ENCODE measurements at regions not wholly inside any gene's neighbourhood (a gene's known extent, or its start where the extent isn't known, plus 50 kb on each side); places are given as distances from the start of the nearest gene placed in this dataset.

DNA sequence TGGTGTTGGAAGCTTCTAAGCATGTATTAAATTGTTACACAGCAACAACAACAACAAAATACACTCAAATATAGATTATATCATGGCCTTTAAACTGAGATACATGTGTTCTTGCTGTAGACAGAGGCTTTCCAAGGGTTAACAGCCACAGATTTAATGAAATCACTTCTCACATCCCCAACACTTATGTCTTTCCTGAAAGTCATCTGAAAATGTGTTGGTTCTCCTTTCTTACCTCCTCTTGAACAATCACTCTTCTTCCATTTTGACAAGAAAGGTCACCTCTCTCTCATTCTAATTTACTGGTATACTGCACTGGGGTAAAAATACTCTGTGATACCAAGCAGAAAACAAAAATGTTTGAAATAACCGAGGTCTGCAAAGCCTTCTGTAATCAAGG lies 507.3 kb upstream of the KCNMB2 start:
- TF ChIP-seq CREB1 (CRISPR knock-in tag; IDR thresholded peaks at IDR 0.05) (no peak), JUN (CRISPR knock-in tag; IDR thresholded peaks at IDR 0.05) (no peak), ZNF121 (CRISPR knock-in tag; IDR thresholded peaks at IDR 0.05) (no peak), FOXK1 (CRISPR knock-in tag; IDR thresholded peaks at IDR 0.05) (no peak), CTCF (IDR thresholded peaks at IDR 0.05) (no peak), NR2C2 (CRISPR knock-in tag; IDR thresholded peaks at IDR 0.05) (no peak), TEAD4 (CRISPR knock-in tag; IDR thresholded peaks at IDR 0.05) (no peak), ZNF232 (CRISPR knock-in tag; IDR thresholded peaks at IDR 0.05) (no peak), IRF1 (CRISPR knock-in tag; IDR thresholded peaks at IDR 0.05) (no peak), NFE2L1 (CRISPR knock-in tag; IDR thresholded peaks at IDR 0.05) (no peak), MAX (CRISPR knock-in tag; IDR thresholded peaks at IDR 0.05) (no peak), GRHL2 (CRISPR knock-in tag; IDR thresholded peaks at IDR 0.05; ENCODE audit: insufficient replicate concordance, severe bottlenecking) (no peak), ZBTB21 (CRISPR knock-in tag; IDR thresholded peaks at IDR 0.05; ENCODE audit: borderline replicate concordance) (no peak)
